ENCODE measurements at regions not wholly inside any gene's neighbourhood (a gene's known extent, or its start where the extent isn't known, plus 50 kb on each side); places are given as distances from the start of the nearest gene placed in this dataset.

- no TSS peak for BruUV-seq (replicated peaks)
- ChIA-PET POLR2A (ENCODE audit: low non-redundant PET) (interaction anchor here (0.6 kb wide), 1 partner anchor 270 kb away, joined by 3 read pairs; no protein-coding TSS in a partner anchor), CTCF (no interaction called here)
- Histone ChIP-seq H3K4me1 (ENCODE audit: insufficient read depth, low read length, poor library complexity, severe bottlenecking) (no peaks in the 10 kb centered on the region), H3K4me3 (ENCODE audit: low read depth, low read length, poor library complexity, severe bottlenecking) (no peak overlapping the region), H3K36me3 (ENCODE audit: insufficient read depth, low read length, poor library complexity, severe bottlenecking) (no peaks in the 10 kb centered on the region), H3K9me3 (ENCODE audit: low read depth, low read length, poor library complexity, severe bottlenecking) (peaks cover 2% of the 10 kb centered on the region), H3K27me3 (replicated peaks; ENCODE audit: insufficient read depth, low read depth, low read length, poor library complexity) (no peaks in the 10 kb centered on the region), H3K27ac (ENCODE audit: low read depth, low read length, poor library complexity, severe bottlenecking) (no peak overlapping the region)
- intact Hi-C loops (cut with micrococcal nuclease; ENCODE audit: unreplicated experiment), result no loop called here
- no peak for TF ChIP-seq CTCF (conservative IDR thresholded peaks at IDR 0.05; ENCODE audit: low read depth, low read length)
- TF ChIP-seq EZH2 (IDR thresholded peaks at IDR 0.05; ENCODE audit: borderline replicate concordance, low read depth, low read length, poor library complexity, severe bottlenecking), result no peak
- no peak for DNase-seq (ENCODE audit: low spot score)
Observed at GRCh38 chr21:27362249-27362648, 395.4 kb upstream of the ADAMTS5 start.

GRCh38 chr21:27359141-27359540, 392.3 kb upstream of the ADAMTS5 start:
- Histone ChIP-seq H3K27ac (ENCODE audit: low read depth, low read length, poor library complexity, severe bottlenecking) (no peak overlapping the region), H3K36me3 (ENCODE audit: insufficient read depth, low read length, poor library complexity, severe bottlenecking) (no peaks in the 10 kb centered on the region), H3K4me3 (ENCODE audit: low read depth, low read length, poor library complexity, severe bottlenecking) (no peak overlapping the region), H3K9me3 (ENCODE audit: low read depth, low read length, poor library complexity, severe bottlenecking) (peaks cover 2% of the 10 kb centered on the region), H3K27me3 (replicated peaks; ENCODE audit: insufficient read depth, low read depth, low read length, poor library complexity) (no peaks in the 10 kb centered on the region), H3K4me1 (ENCODE audit: insufficient read depth, low read length, poor library complexity, severe bottlenecking) (no peaks in the 10 kb centered on the region)
- CTCF ChIA-PET, result no interaction called here
- DNase-seq (ENCODE audit: low spot score), result no peak
- POLR2A ChIA-PET (ENCODE audit: low non-redundant PET), result no interaction called here
- TF ChIP-seq CTCF (conservative IDR thresholded peaks at IDR 0.05; ENCODE audit: low read depth, low read length) (no peak), EZH2 (IDR thresholded peaks at IDR 0.05; ENCODE audit: borderline replicate concordance, low read depth, low read length, poor library complexity, severe bottlenecking) (no peak)
- no TSS peak for BruUV-seq (replicated peaks)
- intact Hi-C loops (cut with micrococcal nuclease; ENCODE audit: unreplicated experiment), result no loop called here

- TF ChIP-seq EZH2 (IDR thresholded peaks at IDR 0.05; ENCODE audit: borderline replicate concordance, low read depth, low read length, poor library complexity, severe bottlenecking), result no peak
- no peak for TF ChIP-seq CTCF (conservative IDR thresholded peaks at IDR 0.05; ENCODE audit: low read depth, low read length)
- Histone ChIP-seq H3K36me3 (ENCODE audit: insufficient read depth, low read length, poor library complexity, severe bottlenecking) (no peaks in the 10 kb centered on the region), H3K9me3 (ENCODE audit: low read depth, low read length, poor library complexity, severe bottlenecking) (no peaks in the 10 kb centered on the region), H3K27ac (ENCODE audit: low read depth, low read length, poor library complexity, severe bottlenecking) (no peak overlapping the region), H3K27me3 (replicated peaks; ENCODE audit: insufficient read depth, low read depth, low read length, poor library complexity) (no peaks in the 10 kb centered on the region), H3K4me1 (ENCODE audit: insufficient read depth, low read length, poor library complexity, severe bottlenecking) (no peaks in the 10 kb centered on the region), H3K4me3 (ENCODE audit: low read depth, low read length, poor library complexity, severe bottlenecking) (no peak overlapping the region)
- POLR2A ChIA-PET (ENCODE audit: low non-redundant PET), result no interaction called here
- no TSS peak for BruUV-seq (replicated peaks)
- intact Hi-C loops (cut with micrococcal nuclease; ENCODE audit: unreplicated experiment), result no loop called here
- CTCF ChIA-PET, result no interaction called here
- no peak for DNase-seq (ENCODE audit: low spot score)
Observed at GRCh38 chr21:27352885-27353284, 386.0 kb upstream of the ADAMTS5 start.

All from A673 (cell line).